ENCODE measurements at regions not wholly inside any gene's neighbourhood (a gene's known extent, or its start where the extent isn't known, plus 50 kb on each side); places are given as distances from the start of the nearest gene placed in this dataset.
"Not testable (repeated sequence)": the region's sequence is repeated elsewhere in the genome, so short reads cannot be mapped to it uniquely, and the experiment has no call there.

DNA sequence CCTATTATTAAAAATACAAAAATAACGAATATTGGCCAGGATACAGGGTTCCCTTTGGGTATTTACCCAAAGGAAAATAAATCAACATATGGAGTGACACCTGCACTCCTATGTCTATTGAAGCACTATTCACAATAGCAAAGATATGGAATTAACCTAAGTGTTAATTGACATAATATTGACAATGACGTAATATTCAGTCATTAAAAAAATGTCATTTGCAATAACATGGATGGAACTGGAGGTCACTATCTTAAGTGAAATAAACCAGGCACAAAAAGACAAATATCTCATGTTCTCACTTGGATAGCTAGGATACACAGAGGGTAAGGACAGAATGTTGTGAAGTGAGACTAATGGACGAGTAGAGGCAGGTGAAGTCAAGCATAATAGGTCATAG is 326.3 kb upstream of the PTGER4 start:
- Histone ChIP-seq H3K4me3 (no peak overlapping the region), H3K27ac (ENCODE audit: low read depth in 1 of 2, low read length in 1 of 2) (no peak overlapping the region), H3K9ac (ENCODE audit: insufficient read depth in 1 of 2, low read length in 2 of 2) (no peak overlapping the region), H3K9me3 (ENCODE audit: control insufficient read depth in 4 of 4, insufficient read depth in 3 of 4, low read length in 3 of 4) (peaks cover 0 to 6% (median 2%) of the 10 kb centered on the region in 4 donors), H3K27me3 (ENCODE audit: control insufficient read depth in 3 of 3, insufficient read depth in 3 of 3, low read length in 2 of 3) (no peaks in the 10 kb centered on the region), H3K36me3 (ENCODE audit: control insufficient read depth in 4 of 4, insufficient read depth in 4 of 4, low read length in 4 of 4) (no peaks in the 10 kb centered on the region), H3K4me1 (ENCODE audit: control insufficient read depth in 5 of 5, insufficient read depth in 5 of 5, low read length in 5 of 5) (no peaks in the 10 kb centered on the region)
- DNase-seq (no peak), ATAC-seq (ENCODE audit: insufficient read depth, low FRiP score) (no peak)
- 87 to 88% methylated on average over 3 of the region's 3 CpGs for WGBS, 2 donors
- TF ChIP-seq, protein P1, sequence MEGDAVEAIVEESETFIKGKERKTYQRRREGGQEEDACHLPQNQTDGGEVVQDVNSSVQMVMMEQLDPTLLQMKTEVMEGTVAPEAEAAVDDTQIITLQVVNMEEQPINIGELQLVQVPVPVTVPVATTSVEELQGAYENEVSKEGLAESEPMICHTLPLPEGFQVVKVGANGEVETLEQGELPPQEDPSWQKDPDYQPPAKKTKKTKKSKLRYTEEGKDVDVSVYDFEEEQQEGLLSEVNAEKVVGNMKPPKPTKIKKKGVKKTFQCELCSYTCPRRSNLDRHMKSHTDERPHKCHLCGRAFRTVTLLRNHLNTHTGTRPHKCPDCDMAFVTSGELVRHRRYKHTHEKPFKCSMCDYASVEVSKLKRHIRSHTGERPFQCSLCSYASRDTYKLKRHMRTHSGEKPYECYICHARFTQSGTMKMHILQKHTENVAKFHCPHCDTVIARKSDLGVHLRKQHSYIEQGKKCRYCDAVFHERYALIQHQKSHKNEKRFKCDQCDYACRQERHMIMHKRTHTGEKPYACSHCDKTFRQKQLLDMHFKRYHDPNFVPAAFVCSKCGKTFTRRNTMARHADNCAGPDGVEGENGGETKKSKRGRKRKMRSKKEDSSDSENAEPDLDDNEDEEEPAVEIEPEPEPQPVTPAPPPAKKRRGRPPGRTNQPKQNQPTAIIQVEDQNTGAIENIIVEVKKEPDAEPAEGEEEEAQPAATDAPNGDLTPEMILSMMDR (IDR thresholded peaks at IDR 0.05; ENCODE audit: control extremely low read depth, extremely low read depth), result no peak

DNA sequence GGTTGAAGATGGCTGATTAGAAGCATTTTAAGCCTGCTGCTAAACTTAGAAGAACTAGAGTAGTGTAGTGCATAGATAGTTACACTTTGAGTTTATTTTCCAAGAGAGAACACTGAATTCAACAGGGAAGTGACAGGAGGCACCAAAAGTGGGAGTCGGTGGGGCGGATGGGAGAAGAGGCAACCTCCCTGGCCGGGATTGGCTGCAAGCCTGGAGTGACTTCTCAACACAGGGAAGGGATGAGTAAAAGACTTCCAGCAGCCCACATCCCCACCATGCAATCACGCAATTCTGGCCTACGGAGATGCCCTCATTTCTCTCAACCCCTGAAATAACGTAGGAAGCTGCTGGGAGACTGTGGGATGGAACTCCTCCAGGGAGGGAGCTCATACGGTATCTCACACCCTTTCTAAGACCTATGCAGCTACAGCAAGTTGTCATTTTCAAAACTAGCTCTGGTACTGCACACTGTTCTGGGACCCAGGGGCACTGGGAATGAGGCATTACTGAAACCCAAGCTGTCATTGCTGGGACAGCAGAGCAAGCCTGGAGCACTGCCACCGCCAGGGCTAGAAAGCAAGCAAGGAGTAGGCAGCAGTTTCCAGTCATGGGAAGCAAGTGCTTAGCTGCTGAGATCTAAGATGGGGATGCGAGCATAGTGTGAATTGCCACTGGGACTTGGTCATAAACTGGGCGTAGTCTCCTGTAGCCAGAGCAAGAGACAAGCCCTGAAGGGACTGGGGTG is 331.6 kb upstream of the PTGER4 start:
- H3K4me1 ChIP-seq (ENCODE audit: control insufficient read depth in 5 of 5, insufficient read depth in 5 of 5, low read length in 5 of 5), result no peaks in the 10 kb centered on the region
- H3K9ac ChIP-seq (ENCODE audit: insufficient read depth in 1 of 2, low read length in 2 of 2), result no peak overlapping the region
- no peaks in the 10 kb centered on the region for H3K27me3 ChIP-seq (ENCODE audit: control insufficient read depth in 3 of 3, insufficient read depth in 3 of 3, low read length in 2 of 3)
- ATAC-seq (ENCODE audit: insufficient read depth, low FRiP score) (no peak), DNase-seq (no peak)
- no peak overlapping the region for H3K27ac ChIP-seq (ENCODE audit: low read depth in 1 of 2, low read length in 1 of 2)
- no peak overlapping the region for H3K4me3 ChIP-seq
- H3K9me3 ChIP-seq (ENCODE audit: control insufficient read depth in 4 of 4, insufficient read depth in 3 of 4, low read length in 3 of 4), result peaks cover 0 to 4% (median 2%) of the 10 kb centered on the region in 4 donors
- TF ChIP-seq, protein P1 (IDR thresholded peaks at IDR 0.05; ENCODE audit: control extremely low read depth, extremely low read depth), result no peak
- H3K36me3 ChIP-seq (ENCODE audit: control insufficient read depth in 4 of 4, insufficient read depth in 4 of 4, low read length in 4 of 4), result no peaks in the 10 kb centered on the region
- 96% methylated on average over 10 of the region's 10 CpGs for WGBS, 2 donors

DNA sequence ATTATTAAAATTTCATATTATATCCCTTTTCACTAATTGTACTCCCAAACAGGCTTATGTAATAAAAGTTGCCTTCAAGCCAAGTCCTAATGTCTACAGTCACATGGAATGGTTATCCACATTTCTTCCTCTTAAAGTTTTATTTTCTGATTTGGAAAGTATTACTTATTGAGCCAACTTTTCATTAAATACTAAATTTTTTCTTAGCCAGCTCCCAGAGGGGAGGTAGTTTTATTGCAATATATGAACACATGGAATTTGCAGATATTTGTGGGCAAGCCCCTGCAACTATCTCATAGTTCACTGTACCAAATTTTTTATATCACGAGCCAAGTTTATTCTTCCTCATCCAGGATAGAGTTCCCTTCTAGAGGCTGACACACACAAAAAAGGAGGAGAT is 332.8 kb upstream of the PTGER4 start:
- Histone ChIP-seq H3K9ac (ENCODE audit: insufficient read depth in 1 of 2, low read length in 2 of 2) (no peak overlapping the region), H3K4me3 (no peak overlapping the region), H3K27me3 (ENCODE audit: control insufficient read depth in 3 of 3, insufficient read depth in 3 of 3, low read length in 2 of 3) (no peaks in the 10 kb centered on the region), H3K27ac (ENCODE audit: low read depth in 1 of 2, low read length in 1 of 2) (no peak overlapping the region), H3K4me1 (ENCODE audit: control insufficient read depth in 5 of 5, insufficient read depth in 5 of 5, low read length in 5 of 5) (no peaks in the 10 kb centered on the region), H3K9me3 (ENCODE audit: control insufficient read depth in 4 of 4, insufficient read depth in 3 of 4, low read length in 3 of 4) (peaks cover 0 to 4% (median 2%) of the 10 kb centered on the region in 4 donors), H3K36me3 (ENCODE audit: control insufficient read depth in 4 of 4, insufficient read depth in 4 of 4, low read length in 4 of 4) (no peaks in the 10 kb centered on the region)
- no peak for DNase-seq
- WGBS, 2 donors, result 78 to 94% methylated on average over 1 of the region's 1 CpG
- TF ChIP-seq, protein P1 (IDR thresholded peaks at IDR 0.05; ENCODE audit: control extremely low read depth, extremely low read depth), result no peak
- ATAC-seq (ENCODE audit: insufficient read depth, low FRiP score), result no peak

DNA sequence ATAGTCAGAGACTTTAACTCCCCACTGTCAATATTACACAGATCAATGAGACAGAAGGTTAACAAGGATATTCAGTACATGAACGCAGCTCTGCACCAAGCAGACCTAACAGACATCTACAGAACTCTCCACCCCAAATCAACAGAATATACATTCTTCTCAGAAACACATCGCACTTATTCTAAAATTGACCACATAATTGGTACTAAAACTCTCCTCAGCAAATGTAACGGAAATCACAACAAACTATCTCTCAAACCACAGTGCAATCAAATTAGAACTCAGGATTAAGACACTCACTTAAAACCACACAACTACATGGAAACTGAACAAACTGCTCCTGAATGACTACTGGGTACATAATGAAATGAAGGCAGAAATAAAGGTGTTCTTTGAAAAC is 341.3 kb upstream of the PTGER4 start:
- not testable (repeated sequence) for H3K27me3 ChIP-seq (ENCODE audit: control insufficient read depth in 3 of 3, insufficient read depth in 3 of 3, low read length in 2 of 3); H3K4me3 ChIP-seq
- 86 to 96% methylated on average over 3 of the region's 3 CpGs for WGBS, 2 donors

More for the DNA sequence above, 341.3 kb upstream of the PTGER4 start:
- H3K9me3 ChIP-seq (ENCODE audit: control insufficient read depth in 4 of 4, insufficient read depth in 3 of 4, low read length in 3 of 4); H3K36me3 ChIP-seq (ENCODE audit: control insufficient read depth in 4 of 4, insufficient read depth in 4 of 4, low read length in 4 of 4); H3K27ac ChIP-seq (ENCODE audit: low read depth in 1 of 2, low read length in 1 of 2); ATAC-seq (ENCODE audit: insufficient read depth, low FRiP score); DNase-seq; H3K4me1 ChIP-seq (ENCODE audit: control insufficient read depth in 5 of 5, insufficient read depth in 5 of 5, low read length in 5 of 5); H3K9ac ChIP-seq (ENCODE audit: insufficient read depth in 1 of 2, low read length in 2 of 2): not testable (repeated sequence)
